ENCODE measurements at regions not wholly inside any gene's neighbourhood (a gene's known extent, or its start where the extent isn't known, plus 50 kb on each side); places are given as distances from the start of the nearest gene placed in this dataset.

DNA sequence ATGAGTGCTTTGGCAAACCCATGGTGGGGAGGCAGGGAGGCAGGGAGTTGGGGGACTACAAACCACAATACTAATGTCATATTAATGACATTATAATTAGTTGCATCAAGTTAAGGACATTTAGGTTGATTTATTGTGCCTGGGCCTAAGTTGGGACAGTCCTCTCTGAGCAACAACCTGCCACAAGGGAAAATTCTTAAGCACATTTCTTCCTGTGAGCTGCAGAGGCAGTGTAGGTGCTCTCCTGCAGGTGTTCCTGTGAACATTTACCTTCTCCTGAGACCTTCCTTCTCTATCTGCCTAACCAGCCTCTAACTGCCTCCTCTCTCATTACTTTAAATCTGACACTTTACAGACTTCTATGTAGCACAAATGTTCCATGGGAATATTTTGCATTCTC lies 1830.0 kb upstream of the AGA start:
- H3K4me1 ChIP-seq (ENCODE audit: control insufficient read depth, insufficient read depth, low read length), result no peaks in the 10 kb centered on the region
- no peaks in the 10 kb centered on the region for H3K9me1 ChIP-seq (ENCODE audit: insufficient read depth, low read length)
- peaks cover 6% of the 10 kb centered on the region for H3K9me3 ChIP-seq (ENCODE audit: control insufficient read depth, insufficient read depth, low read length)
- TF ChIP-seq NFE2L2 (IDR thresholded peaks at IDR 0.05; ENCODE audit: low read depth, low read length) (no peak), MXI1 (IDR thresholded peaks at IDR 0.05; ENCODE audit: borderline replicate concordance, low read depth, low read length) (no peak), CEBPB (IDR thresholded peaks at IDR 0.05; ENCODE audit: low read depth, low read length) (no peak), RCOR1 (IDR thresholded peaks at IDR 0.05; ENCODE audit: insufficient replicate concordance, low read length) (no peak), MAFK (IDR thresholded peaks at IDR 0.05; ENCODE audit: low read depth, low read length) (no peak), BHLHE40 (IDR thresholded peaks at IDR 0.05; ENCODE audit: low read depth, low read length) (no peak), POLR2A (IDR thresholded peaks at IDR 0.05; ENCODE audit: low read depth, low read length) (no peak), RAD21 (IDR thresholded peaks at IDR 0.05; ENCODE audit: low read length) (no peak), SMC3 (IDR thresholded peaks at IDR 0.05; ENCODE audit: low read depth, low read length) (no peak), MAZ (IDR thresholded peaks at IDR 0.05; ENCODE audit: borderline replicate concordance, low read depth, low read length) (no peak), CHD1 (IDR thresholded peaks at IDR 0.05; ENCODE audit: low read depth, low read length) (no peak), FOS (IDR thresholded peaks at IDR 0.05; ENCODE audit: low read depth, low read length) (no peak)
- TF ChIP-seq, protein P1, sequence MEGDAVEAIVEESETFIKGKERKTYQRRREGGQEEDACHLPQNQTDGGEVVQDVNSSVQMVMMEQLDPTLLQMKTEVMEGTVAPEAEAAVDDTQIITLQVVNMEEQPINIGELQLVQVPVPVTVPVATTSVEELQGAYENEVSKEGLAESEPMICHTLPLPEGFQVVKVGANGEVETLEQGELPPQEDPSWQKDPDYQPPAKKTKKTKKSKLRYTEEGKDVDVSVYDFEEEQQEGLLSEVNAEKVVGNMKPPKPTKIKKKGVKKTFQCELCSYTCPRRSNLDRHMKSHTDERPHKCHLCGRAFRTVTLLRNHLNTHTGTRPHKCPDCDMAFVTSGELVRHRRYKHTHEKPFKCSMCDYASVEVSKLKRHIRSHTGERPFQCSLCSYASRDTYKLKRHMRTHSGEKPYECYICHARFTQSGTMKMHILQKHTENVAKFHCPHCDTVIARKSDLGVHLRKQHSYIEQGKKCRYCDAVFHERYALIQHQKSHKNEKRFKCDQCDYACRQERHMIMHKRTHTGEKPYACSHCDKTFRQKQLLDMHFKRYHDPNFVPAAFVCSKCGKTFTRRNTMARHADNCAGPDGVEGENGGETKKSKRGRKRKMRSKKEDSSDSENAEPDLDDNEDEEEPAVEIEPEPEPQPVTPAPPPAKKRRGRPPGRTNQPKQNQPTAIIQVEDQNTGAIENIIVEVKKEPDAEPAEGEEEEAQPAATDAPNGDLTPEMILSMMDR (conservative IDR thresholded peaks at IDR 0.05; ENCODE audit: low read depth, low read length), result no peak
- TF ChIP-seq, protein P2, sequence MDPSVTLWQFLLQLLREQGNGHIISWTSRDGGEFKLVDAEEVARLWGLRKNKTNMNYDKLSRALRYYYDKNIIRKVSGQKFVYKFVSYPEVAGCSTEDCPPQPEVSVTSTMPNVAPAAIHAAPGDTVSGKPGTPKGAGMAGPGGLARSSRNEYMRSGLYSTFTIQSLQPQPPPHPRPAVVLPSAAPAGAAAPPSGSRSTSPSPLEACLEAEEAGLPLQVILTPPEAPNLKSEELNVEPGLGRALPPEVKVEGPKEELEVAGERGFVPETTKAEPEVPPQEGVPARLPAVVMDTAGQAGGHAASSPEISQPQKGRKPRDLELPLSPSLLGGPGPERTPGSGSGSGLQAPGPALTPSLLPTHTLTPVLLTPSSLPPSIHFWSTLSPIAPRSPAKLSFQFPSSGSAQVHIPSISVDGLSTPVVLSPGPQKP (IDR thresholded peaks at IDR 0.05; ENCODE audit: borderline replicate concordance, low read depth, low read length), result no peak
- TF ChIP-seq, protein P3, sequence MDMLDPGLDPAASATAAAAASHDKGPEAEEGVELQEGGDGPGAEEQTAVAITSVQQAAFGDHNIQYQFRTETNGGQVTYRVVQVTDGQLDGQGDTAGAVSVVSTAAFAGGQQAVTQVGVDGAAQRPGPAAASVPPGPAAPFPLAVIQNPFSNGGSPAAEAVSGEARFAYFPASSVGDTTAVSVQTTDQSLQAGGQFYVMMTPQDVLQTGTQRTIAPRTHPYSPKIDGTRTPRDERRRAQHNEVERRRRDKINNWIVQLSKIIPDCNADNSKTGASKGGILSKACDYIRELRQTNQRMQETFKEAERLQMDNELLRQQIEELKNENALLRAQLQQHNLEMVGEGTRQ (IDR thresholded peaks at IDR 0.05; ENCODE audit: low read depth, low read length), result no peak
- no peak overlapping the region for H3K4me3 ChIP-seq (ENCODE audit: insufficient read depth, low read depth, low read length)
- no peak overlapping the region for H2BK120ac ChIP-seq (ENCODE audit: low read depth, low read length)
- CTCF ChIA-PET, result no interaction called here
- dilution Hi-C loops (cut with HindIII; ENCODE audit: low sequenced_read_pairs, unreplicated experiment), result no loop called here
- no peak overlapping the region for H3K9ac ChIP-seq (ENCODE audit: low read depth, low read length)
- no peak overlapping the region for H2BK20ac ChIP-seq (ENCODE audit: low read depth, low read length)
- H4K5ac ChIP-seq (ENCODE audit: low read depth, low read length), result no peak overlapping the region
- no peak overlapping the region for H2AFZ ChIP-seq (replicated peaks; ENCODE audit: low read length, poor library complexity)
- H4K8ac ChIP-seq (ENCODE audit: low read depth in 2 of 2, low read length in 2 of 2), result no peak overlapping the region
- no peak overlapping the region for H3K4ac ChIP-seq (ENCODE audit: low read depth, low read length)
- DNase-seq, result no peak
- BruUV-seq (replicated peaks), result no TSS peak
- H2BK15ac ChIP-seq (ENCODE audit: low read depth, low read length), result no peak overlapping the region
- H3K56ac ChIP-seq (ENCODE audit: extremely low read depth, insufficient read depth, low read length), result no peak overlapping the region
- H3K18ac ChIP-seq (ENCODE audit: low read depth, low read length), result no peak overlapping the region
- H4K20me1 ChIP-seq (ENCODE audit: insufficient read depth, low read length), result no peaks in the 10 kb centered on the region
- no peak overlapping the region for H2AK5ac ChIP-seq (ENCODE audit: low read depth, low read length)
- H2BK5ac ChIP-seq (ENCODE audit: low read depth, low read length, poor library complexity, severe bottlenecking), result no peak overlapping the region
- no peaks in the 10 kb centered on the region for H3K27me3 ChIP-seq (ENCODE audit: control insufficient read depth, insufficient read depth, low read length)
- H3K23ac ChIP-seq (ENCODE audit: low read depth, low read length), result no peak overlapping the region
- POLR2A ChIA-PET (ENCODE audit: unreplicated experiment), result no interaction called here
- H3K36me3 ChIP-seq (ENCODE audit: control insufficient read depth, insufficient read depth, low read length), result no peaks in the 10 kb centered on the region
- in situ Hi-C loops (cut with MboI; ENCODE audit: low sequenced_read_pairs), result no loop called here
- no peak overlapping the region for H4K91ac ChIP-seq (ENCODE audit: insufficient read depth, low read depth, low read length)
- H3K14ac ChIP-seq (replicated peaks; ENCODE audit: low read depth, low read length), result no peak overlapping the region
- H3K4me2 ChIP-seq (ENCODE audit: low read depth, low read length), result no peak overlapping the region
- intact Hi-C loops (cut with micrococcal nuclease), result no loop called here
- H2AK9ac ChIP-seq (replicated peaks; ENCODE audit: low read depth, low read length, poor library complexity), result no peak overlapping the region
- ATAC-seq (ENCODE audit: low read depth), result no peak
- no peaks in the 10 kb centered on the region for H3K79me1 ChIP-seq (ENCODE audit: low read depth in 1 of 2, low read length in 2 of 2)
- H3K27ac ChIP-seq (ENCODE audit: insufficient read depth, low read length), result no peak overlapping the region

Data from IMR-90 (cell line).